HG02678 (cell line): ENCODE measurements at regions not wholly inside any gene's neighbourhood (a gene's known extent, or its start where the extent isn't known, plus 50 kb on each side); places are given as distances from the start of the nearest gene placed in this dataset.

Experiments
- ATAC-seq: cut with Tn5 transposase; IDR thresholded peaks from one replicate; pipeline ENCODE4 v1.9.1; 2021; ENCODE audit warnings: mild to moderate bottlenecking, moderate library complexity; ENCODE audit not compliant: unreplicated experiment

GRCh38 chr15:53401503-53401902 is 358.0 kb downstream of the WDR72 start:
- ATAC-seq = no peak

- ATAC-seq = no peak
These were observed 358.5 kb downstream of the WDR72 start for GRCh38 chr15:53400986-53401385.

- ATAC-seq = no peak
These were observed 362.3 kb downstream of the WDR72 start for GRCh38 chr15:53397041-53397616.

- no peak for ATAC-seq
These were observed 363.6 kb downstream of the WDR72 start for GRCh38 chr15:53395871-53396270.

GRCh38 chr15:53390549-53390948 is 368.9 kb downstream of the WDR72 start:
- ATAC-seq = no peak

DNA sequence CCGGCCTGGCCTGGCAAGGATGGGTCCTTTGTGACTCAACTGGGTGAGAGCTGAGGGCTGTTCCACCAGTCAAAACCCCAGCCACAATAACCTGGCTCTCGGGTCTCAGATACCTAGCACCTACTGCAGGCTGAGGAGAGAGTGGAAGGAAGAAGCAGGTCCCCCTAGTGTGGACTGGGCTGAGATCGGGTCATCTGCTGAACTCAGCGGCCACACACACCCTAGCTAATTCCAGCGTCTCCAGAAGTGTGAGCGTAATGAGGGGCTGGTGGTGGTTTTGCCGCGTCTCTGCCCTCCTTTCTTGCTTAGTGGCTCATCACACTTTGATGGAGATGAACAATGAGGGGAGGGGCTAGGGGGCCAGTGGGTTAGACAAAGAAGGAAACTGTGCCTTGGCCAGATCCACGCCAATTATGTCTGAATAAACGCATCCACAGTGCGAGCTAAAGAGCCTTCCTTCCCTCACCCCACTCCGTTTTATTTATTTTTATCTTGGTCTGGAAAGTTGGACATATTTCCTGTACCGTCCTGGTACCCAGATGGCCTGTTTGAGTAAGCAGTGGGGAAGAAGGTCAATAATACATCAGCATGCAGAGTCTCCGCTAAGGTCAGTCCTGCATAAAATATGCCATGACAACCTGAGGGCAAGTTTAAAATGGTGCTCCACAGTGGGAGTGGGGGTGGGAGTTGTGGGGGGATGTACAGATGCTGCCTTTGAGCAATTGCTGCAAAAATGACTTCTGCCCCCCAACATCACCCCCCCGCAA is 370.0 kb downstream of the WDR72 start:
- ATAC-seq = no peak

GRCh38 chr15:53384417-53384816 is 375.0 kb downstream of the WDR72 start:
- no peak for ATAC-seq

GRCh38 chr15:53378096-53378800 is 381.2 kb downstream of the WDR72 start:
- ATAC-seq = no peak

- no peak for ATAC-seq
These were observed 391.7 kb downstream of the WDR72 start for GRCh38 chr15:53367740-53368139.

DNA sequence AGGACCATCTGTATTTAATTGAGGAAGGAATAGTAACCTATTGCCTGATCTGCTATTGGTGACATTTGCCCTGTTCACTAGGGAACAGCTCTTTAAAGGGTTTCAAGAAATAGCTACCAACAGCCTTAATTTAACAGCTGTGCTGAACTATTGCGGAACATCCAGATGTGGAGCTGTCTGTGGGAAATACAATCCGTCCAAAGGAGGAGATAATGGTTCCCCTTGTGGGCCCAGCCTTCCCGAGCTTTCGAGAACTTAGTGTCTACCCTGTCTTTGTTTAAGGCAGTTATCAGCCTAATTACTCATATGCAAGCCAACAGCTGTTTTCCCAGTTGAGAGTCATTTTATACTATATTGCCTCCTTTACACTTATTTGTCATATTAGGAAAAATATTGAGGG is 398.6 kb downstream of the WDR72 start:
- ATAC-seq = no peak

- ATAC-seq = no peak
These were observed 400.4 kb downstream of the WDR72 start for GRCh38 chr15:53359038-53359437.

GRCh38 chr15:53354874-53355273 is 404.6 kb downstream of the WDR72 start:
- ATAC-seq = no peak

DNA sequence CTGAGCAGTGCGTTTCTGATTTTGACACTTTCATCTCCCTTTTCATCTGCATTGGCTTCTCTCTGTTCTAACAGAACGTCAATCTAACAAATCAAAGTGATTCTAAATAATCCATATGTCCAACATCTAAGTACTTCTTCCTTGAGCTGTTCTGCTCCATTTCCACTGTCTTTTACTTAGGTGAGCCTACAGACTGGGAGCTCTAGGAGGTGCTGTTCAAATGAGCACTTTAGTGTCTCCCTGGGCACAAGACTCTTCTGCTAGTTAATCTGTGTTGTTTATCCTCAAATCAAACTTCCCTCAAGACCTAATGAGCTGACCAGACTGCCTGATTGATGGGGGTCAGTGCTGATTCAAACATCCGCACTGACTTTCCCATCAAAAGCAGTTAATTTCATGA is 408.1 kb downstream of the WDR72 start:
- no peak for ATAC-seq

DNA sequence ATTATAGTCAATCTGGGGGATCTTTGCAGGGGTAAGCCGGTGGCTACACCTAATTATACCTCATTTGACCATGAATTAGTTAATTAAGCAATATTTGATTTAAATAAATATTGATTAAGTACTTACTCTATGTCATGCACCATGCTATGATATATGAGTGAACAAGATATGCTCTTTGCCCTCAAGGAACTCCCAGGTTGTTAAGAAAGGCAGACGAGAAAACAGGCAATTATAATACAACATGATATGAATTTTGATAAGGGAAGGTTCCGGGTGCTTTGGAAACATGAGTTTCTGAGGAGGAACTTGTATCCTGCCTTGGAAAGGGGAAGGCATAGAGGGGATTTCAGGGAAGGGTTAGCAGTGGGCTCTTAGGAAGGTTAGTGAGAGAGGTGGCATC is 412.9 kb downstream of the WDR72 start:
- ATAC-seq = no peak

DNA sequence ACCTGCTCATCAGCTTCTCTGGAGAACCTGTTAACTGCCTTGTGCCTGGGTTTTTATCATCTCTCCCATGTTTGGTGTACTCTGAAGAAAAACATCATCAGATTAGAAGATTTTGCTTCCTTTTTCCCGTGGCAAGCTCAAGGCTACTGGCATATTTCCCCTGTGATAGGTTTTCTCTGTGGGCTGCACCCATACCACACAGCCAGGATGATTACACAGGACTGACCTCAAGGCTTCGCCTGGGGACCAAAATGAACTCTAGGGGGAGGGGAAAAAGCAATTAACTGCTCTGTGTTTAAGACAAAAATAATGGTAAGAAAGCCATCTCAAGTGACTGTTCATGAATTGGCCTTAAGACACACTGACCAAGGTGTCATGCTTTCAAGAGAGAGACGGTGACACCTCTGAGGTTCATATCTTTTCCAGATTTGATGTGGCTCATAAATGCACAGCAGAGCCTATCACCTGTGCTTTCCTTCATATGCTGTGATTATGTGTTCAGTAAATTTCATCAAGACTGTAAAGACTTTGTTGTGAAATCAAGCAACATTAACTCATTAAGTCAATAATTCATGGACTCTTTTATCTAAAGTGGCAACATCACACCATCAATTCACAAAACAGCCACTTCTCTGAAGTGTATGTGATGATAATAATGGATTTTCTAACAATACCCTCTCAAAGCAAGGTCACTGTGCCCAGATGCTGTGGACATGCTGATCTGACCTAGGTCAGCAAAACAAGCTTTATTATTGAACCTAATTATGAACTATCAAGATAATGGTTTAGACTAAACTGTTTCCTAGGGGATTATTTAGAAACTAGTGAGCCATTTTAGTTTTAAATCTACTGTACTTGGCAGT is 427.9 kb downstream of the WDR72 start:
- ATAC-seq = no peak

DNA sequence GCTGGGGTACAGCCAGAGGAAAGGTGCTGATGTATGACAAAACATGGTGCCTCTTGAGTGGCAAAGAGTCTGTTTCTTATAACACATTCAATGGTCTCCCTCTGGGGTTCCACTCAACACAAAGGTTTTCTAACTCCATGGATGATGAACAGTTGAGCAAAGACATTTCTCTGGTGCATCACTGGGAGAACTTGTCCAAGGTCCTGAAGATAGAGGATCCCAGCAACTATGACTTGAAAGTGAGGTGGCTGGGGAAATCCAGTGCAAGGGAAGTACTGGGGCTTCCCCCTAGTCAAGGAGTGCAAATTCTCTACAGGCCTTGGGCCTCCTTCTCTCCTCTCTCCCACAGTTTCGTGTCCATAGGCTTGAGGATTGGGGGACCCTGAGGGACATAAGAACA is 431.1 kb downstream of the WDR72 start:
- no peak for ATAC-seq

DNA sequence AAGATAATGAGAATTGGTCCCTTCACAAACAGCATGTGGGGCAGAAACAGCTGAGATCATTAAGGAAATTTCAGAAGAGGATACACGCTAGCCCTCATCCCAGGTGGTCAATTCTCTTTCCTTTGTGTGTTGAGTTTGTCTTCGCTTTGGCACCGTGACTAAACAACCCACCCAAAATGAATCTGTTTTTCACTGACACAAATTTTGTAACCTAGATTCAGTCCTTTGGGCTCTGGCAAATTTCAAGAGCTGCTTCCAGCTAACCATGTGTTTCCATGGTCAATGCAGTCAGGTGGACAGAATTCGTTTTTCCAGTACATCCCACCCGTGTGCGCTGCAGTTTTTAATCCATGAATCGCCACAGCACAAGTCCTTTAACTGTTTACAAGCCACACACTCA is 435.4 kb downstream of the WDR72 start:
- no peak for ATAC-seq

GRCh38 chr15:53323191-53323590 is 436.3 kb downstream of the WDR72 start:
- no peak for ATAC-seq

DNA sequence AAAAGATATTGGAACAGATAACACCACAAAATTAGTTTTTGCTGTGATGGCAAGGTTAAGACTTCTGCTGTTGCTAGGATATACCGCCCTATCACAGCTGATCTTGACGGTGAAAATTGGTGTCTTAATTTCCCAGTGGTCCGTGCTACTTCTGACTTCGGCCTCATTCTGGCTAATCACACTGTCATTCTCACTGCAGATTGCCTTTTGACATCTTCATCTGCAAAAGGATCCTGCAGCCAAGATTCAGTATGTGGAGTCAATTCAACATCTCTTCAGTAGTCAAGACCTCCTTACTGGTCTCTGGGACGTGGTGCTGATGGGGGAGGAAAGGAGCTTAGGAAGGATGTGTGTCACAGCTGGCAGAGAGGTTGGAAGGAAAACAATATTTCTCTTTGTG is 438.6 kb downstream of the WDR72 start:
- ATAC-seq = no peak

GRCh38 chr15:53312707-53313106 is 446.8 kb downstream of the WDR72 start:
- no peak for ATAC-seq

DNA sequence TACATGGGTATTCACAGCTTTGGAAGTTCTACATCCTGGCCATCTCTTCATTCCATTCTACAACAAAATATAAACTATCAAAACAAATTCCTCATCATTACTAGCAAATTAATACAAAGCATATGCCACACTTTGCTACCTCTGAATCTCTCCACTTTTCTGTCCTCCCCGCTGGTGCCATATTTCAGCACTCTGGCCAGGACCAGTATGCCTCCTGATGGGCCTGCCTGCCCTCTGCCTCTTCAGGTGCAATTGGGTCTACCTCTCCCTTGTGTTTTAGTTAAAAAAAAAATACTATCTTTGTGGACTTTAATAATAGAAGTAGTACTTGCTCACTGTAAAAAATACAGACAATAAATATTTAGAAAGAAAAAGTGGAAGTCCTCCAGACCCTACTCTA is 448.8 kb downstream of the WDR72 start:
- ATAC-seq = no peak
